DND-41 (cell line): ENCODE measurements at regions not wholly inside any gene's neighbourhood (a gene's known extent, or its start where the extent isn't known, plus 50 kb on each side); places are given as distances from the start of the nearest gene placed in this dataset.

Source experiments
- EZH2 ChIP-seq: IDR thresholded peaks from 3 replicates; pipeline ENCODE4 v1.6.1; 2012; ENCODE audit warnings: borderline replicate concordance, low read depth, mild to moderate bottlenecking, moderate library complexity, low read length, inconsistent platforms; ENCODE audit not compliant: severe bottlenecking
- TF ChIP-seq, protein P1 (sequence below): IDR thresholded peaks from 2 replicates; pipeline ENCODE4 v1.5.1; 2012; ENCODE audit warnings: borderline replicate concordance, low read length, moderate library complexity, mild to moderate bottlenecking; ENCODE audit not compliant: poor library complexity, severe bottlenecking; ENCODE audit errors: extremely low read depth

DNA sequence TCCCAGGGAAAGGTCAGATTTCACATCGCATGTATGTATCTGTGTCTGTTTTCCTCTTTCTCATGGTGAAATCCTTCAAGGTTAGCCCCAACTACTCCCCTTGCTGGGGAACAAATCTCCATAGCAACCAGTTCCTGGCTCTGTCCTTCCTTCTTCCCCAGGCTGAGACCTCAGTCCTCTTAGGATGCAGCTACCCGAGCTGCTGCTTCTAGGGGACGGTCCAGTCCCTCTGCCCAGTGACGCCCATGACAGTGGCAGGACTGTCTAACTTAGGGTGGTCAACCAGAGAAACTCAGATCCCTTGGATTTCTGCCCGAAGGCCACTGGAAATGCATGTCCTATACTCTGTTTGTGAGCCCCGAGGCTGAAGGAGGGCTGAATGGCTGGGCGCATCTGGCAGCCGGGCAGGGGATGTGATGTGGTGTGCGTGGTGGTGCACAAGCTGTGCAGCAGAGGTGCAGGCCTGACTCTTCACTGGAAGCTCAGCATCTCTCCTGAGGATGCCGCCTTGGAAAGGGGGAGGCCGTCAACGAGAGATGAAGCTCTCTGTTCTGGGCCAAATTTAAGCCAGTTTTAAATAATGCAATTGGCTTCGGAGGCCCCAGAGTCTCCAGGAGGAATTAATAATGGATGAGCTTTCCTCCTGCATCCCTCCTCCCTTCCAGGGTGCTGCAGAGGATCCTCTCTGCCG is 118.7 kb upstream of the B3GAT1 start:
- TF ChIP-seq, protein P1, sequence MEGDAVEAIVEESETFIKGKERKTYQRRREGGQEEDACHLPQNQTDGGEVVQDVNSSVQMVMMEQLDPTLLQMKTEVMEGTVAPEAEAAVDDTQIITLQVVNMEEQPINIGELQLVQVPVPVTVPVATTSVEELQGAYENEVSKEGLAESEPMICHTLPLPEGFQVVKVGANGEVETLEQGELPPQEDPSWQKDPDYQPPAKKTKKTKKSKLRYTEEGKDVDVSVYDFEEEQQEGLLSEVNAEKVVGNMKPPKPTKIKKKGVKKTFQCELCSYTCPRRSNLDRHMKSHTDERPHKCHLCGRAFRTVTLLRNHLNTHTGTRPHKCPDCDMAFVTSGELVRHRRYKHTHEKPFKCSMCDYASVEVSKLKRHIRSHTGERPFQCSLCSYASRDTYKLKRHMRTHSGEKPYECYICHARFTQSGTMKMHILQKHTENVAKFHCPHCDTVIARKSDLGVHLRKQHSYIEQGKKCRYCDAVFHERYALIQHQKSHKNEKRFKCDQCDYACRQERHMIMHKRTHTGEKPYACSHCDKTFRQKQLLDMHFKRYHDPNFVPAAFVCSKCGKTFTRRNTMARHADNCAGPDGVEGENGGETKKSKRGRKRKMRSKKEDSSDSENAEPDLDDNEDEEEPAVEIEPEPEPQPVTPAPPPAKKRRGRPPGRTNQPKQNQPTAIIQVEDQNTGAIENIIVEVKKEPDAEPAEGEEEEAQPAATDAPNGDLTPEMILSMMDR: no peak
- no peak for TF ChIP-seq EZH2
